ENCODE measurements at regions not wholly inside any gene's neighbourhood (a gene's known extent, or its start where the extent isn't known, plus 50 kb on each side); places are given as distances from the start of the nearest gene placed in this dataset.

DNA sequence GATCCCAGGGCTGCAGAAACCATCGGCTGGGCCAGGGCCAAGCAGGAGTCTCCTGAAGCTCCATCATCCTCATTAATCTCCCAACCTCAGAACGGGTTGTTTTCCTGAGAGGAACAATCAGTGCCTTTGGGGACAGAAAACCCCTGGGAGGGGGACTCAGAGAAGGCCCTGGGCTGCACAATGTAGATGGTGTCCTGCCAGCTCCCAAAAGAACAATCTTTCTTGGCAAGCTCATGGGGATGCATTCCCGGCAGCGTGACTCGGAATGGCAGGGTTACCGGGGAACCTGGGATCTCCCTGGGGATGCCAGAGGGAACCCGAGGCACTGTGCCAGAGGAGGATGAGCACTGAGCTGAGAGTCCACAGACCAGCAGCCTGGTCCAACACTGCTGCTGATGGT is 72.1 kb upstream of the ATP2B2 start:
- no peaks in the 10 kb centered on the region for H3K36me3 ChIP-seq
- peaks cover 4% of the 10 kb centered on the region for H3K4me1 Mint-ChIP-seq
- no peaks in the 10 kb centered on the region for H3F3A ChIP-seq (ENCODE audit: low read depth)
- no peak overlapping the region for H3K9ac ChIP-seq
- H3K9me3 Mint-ChIP-seq, result no peaks in the 10 kb centered on the region
- DNase-seq (ENCODE audit: low spot score), result no peak
- no peaks in the 10 kb centered on the region for H3K79me2 ChIP-seq (ENCODE audit: low read depth)
- no peaks in the 10 kb centered on the region for H3K36me3 Mint-ChIP-seq
- H3K27me3 Mint-ChIP-seq (ENCODE audit: insufficient read depth, low read depth), result peaks cover 9% of the 10 kb centered on the region
- H3K27ac ChIP-seq, result no peak overlapping the region
- peaks cover 7% of the 10 kb centered on the region for H3K4me1 ChIP-seq
- H3K4me3 Mint-ChIP-seq, result no peak overlapping the region
- no peak overlapping the region for H3K4me2 ChIP-seq
- no peak for TF ChIP-seq EZH2phosphoT487 (IDR thresholded peaks at IDR 0.05)
- TF ChIP-seq CTCF (IDR thresholded peaks at IDR 0.05), result no peak
- TF ChIP-seq EZH2 (IDR thresholded peaks at IDR 0.05), result no peak
- no peak overlapping the region for H3K27ac Mint-ChIP-seq
- H4K20me1 ChIP-seq (ENCODE audit: low read depth), result no peaks in the 10 kb centered on the region
- H2AFZ ChIP-seq (replicated peaks), result no peak overlapping the region
- no peaks in the 10 kb centered on the region for H3K9me3 ChIP-seq (ENCODE audit: low read depth)
- H3K4me3 ChIP-seq, result no peak overlapping the region
- no peaks in the 10 kb centered on the region for H3K27me3 ChIP-seq

- Mint-ChIP-seq H3K27me3 (ENCODE audit: insufficient read depth, low read depth) (peaks cover 7% of the 10 kb centered on the region), H3K27ac (no peak overlapping the region), H3K4me1 (no peaks in the 10 kb centered on the region), H3K36me3 (no peaks in the 10 kb centered on the region), H3K4me3 (no peak overlapping the region), H3K9me3 (no peaks in the 10 kb centered on the region)
- H3F3A ChIP-seq (ENCODE audit: low read depth), result no peaks in the 10 kb centered on the region
- no peaks in the 10 kb centered on the region for H3K36me3 ChIP-seq
- no peak overlapping the region for H3K9ac ChIP-seq
- no peaks in the 10 kb centered on the region for H4K20me1 ChIP-seq (ENCODE audit: low read depth)
- H3K4me2 ChIP-seq, result no peak overlapping the region
- no peaks in the 10 kb centered on the region for H3K4me1 ChIP-seq
- no peak overlapping the region for H3K27ac ChIP-seq
- no peak overlapping the region for H2AFZ ChIP-seq (replicated peaks)
- no peaks in the 10 kb centered on the region for H3K9me3 ChIP-seq (ENCODE audit: low read depth)
- no peaks in the 10 kb centered on the region for H3K27me3 ChIP-seq
- no peak for TF ChIP-seq EZH2phosphoT487 (IDR thresholded peaks at IDR 0.05)
- no peak for TF ChIP-seq EZH2 (IDR thresholded peaks at IDR 0.05)
- no peak for TF ChIP-seq CTCF (IDR thresholded peaks at IDR 0.05)
- no peaks in the 10 kb centered on the region for H3K79me2 ChIP-seq (ENCODE audit: low read depth)
- H3K4me3 ChIP-seq, result no peak overlapping the region
- DNase-seq (ENCODE audit: low spot score), result no peak
Observed at GRCh38 chr3:10580426-10580825, 75.0 kb upstream of the ATP2B2 start.

DNA sequence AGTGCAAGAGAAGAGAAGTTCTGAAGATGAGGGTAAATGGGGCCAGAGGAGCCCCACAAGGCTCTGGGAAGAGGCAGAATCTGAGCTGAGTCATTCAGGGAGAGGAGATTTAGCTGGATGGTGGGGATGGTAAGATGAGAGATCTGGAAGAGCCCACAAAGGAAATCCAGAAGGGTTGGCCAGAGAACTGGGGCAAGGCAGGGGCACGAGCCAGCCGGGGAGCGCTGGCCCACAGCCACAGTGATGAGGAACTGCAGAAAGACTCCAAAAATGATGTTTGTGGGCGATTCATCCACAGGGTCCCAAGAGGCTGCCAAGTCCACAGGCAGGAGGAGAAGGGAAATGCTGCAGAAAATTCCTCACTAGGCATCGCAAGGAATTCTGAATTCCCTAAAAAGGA is 75.9 kb upstream of the ATP2B2 start:
- Histone ChIP-seq H2AFZ (replicated peaks) (no peak overlapping the region), H3F3A (ENCODE audit: low read depth) (no peaks in the 10 kb centered on the region), H3K79me2 (ENCODE audit: low read depth) (no peaks in the 10 kb centered on the region), H3K4me1 (no peaks in the 10 kb centered on the region), H3K36me3 (no peaks in the 10 kb centered on the region), H3K27me3 (no peaks in the 10 kb centered on the region), H3K9me3 (ENCODE audit: low read depth) (no peaks in the 10 kb centered on the region), H4K20me1 (ENCODE audit: low read depth) (no peaks in the 10 kb centered on the region), H3K4me2 (no peak overlapping the region), H3K27ac (no peak overlapping the region), H3K4me3 (no peak overlapping the region), H3K9ac (no peak overlapping the region)
- Mint-ChIP-seq H3K27ac (no peak overlapping the region), H3K36me3 (no peaks in the 10 kb centered on the region), H3K4me3 (no peak overlapping the region), H3K27me3 (ENCODE audit: insufficient read depth, low read depth) (peaks cover 10% of the 10 kb centered on the region), H3K9me3 (no peaks in the 10 kb centered on the region), H3K4me1 (no peaks in the 10 kb centered on the region)
- no peak for DNase-seq (ENCODE audit: low spot score)
- TF ChIP-seq CTCF (IDR thresholded peaks at IDR 0.05), result no peak
- TF ChIP-seq EZH2phosphoT487 (IDR thresholded peaks at IDR 0.05), result no peak
- TF ChIP-seq EZH2 (IDR thresholded peaks at IDR 0.05), result no peak

DNA sequence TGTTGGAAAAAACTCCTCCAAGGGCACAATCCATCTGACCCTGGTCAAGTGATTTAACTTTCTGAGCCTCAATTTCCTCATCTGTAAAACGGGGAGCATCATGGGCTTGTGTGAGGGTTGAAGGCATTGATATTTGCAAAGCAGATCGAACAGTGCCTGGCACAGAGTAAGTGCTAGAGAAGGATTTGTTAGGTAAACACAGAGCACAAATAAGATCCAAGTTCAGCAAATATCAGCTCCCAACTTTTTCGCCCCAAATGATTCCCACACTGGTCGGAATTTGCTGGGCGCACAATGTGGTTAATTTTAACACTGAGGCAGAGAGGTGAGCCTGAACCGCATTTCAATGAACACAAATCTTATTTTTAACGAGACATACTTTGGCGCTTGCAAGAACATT is 76.3 kb upstream of the ATP2B2 start:
- Histone ChIP-seq H3F3A (ENCODE audit: low read depth) (no peaks in the 10 kb centered on the region), H3K27me3 (no peaks in the 10 kb centered on the region), H3K9me3 (ENCODE audit: low read depth) (no peaks in the 10 kb centered on the region), H3K9ac (no peak overlapping the region), H3K27ac (no peak overlapping the region), H3K36me3 (no peaks in the 10 kb centered on the region), H3K79me2 (ENCODE audit: low read depth) (no peaks in the 10 kb centered on the region), H2AFZ (replicated peaks) (no peak overlapping the region), H3K4me1 (no peaks in the 10 kb centered on the region), H4K20me1 (ENCODE audit: low read depth) (no peaks in the 10 kb centered on the region), H3K4me3 (no peak overlapping the region), H3K4me2 (no peak overlapping the region)
- H3K4me1 Mint-ChIP-seq, result no peaks in the 10 kb centered on the region
- TF ChIP-seq EZH2 (IDR thresholded peaks at IDR 0.05), result no peak
- no peak for TF ChIP-seq CTCF (IDR thresholded peaks at IDR 0.05)
- no peak for TF ChIP-seq EZH2phosphoT487 (IDR thresholded peaks at IDR 0.05)
- DNase-seq (ENCODE audit: low spot score), result no peak
- H3K4me3 Mint-ChIP-seq, result no peak overlapping the region
- no peaks in the 10 kb centered on the region for H3K36me3 Mint-ChIP-seq
- H3K27me3 Mint-ChIP-seq (ENCODE audit: insufficient read depth, low read depth), result peaks cover 11% of the 10 kb centered on the region
- H3K27ac Mint-ChIP-seq, result no peak overlapping the region
- no peaks in the 10 kb centered on the region for H3K9me3 Mint-ChIP-seq
